ENCODE measurements at regions not wholly inside any gene's neighbourhood (a gene's known extent, or its start where the extent isn't known, plus 50 kb on each side); places are given as distances from the start of the nearest gene placed in this dataset.

DNA sequence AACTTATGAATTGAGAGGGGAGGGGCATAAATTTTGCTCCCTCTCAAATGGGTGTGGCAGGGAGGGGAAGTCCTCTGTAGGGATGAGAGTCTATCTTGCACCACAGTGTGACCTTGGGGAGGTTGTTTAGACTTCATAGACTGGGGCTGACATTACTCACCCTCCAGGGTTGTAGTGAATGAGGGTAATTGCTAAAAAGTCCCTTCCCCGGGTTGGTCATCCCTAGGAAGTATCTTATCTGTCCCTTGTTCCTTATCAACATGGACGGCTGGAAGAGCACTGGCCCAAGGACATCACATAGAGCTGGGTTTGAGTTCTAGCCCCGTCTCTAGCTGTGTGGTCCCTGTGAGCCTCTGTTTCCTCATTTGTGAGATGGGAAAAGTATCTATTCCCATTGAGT is 52.4 kb upstream of the SLC2A1 start:
- no peaks in the 10 kb centered on the region for H3K79me2 ChIP-seq

DNA sequence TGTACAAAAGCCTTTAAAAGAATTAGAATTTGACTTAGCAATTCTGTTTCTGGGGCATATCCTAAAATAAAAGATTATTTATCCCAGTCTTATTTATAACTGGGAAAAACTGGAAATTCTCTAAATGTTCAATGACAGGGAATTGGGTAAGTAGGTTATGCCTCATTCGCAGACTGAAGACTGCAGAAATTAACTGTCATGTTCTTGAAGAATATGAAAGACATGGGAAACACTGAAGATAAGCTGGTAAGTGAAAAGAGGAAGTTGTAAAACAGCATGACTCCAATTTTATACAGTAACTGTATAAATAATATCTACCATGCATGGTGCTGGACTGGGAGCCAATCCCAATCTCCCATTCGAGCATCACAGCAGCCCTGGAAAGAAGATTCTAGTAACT is 50.6 kb upstream of the SLC2A1 start:
- Histone ChIP-seq H3K4me2 (ENCODE audit: low read length) (no peak overlapping the region), H3K36me3 (ENCODE audit: control insufficient read depth, insufficient read depth, low read length) (no peaks in the 10 kb centered on the region), H3K9ac (no peak overlapping the region), H2AFZ (no peak overlapping the region), H3K4me1 (peaks cover 4% of the 10 kb centered on the region), H3K27ac (no peak overlapping the region), H3K79me2 (no peaks in the 10 kb centered on the region), H3K27me3 (ENCODE audit: control insufficient read depth, insufficient read depth, low read length) (no peaks in the 10 kb centered on the region), H3K4me3 (ENCODE audit: low read depth, low read length) (no peak overlapping the region), H3K9me3 (ENCODE audit: control insufficient read depth, low read length) (no peaks in the 10 kb centered on the region)
- TF ChIP-seq CTCF (IDR thresholded peaks at IDR 0.05): no peak

More for the DNA sequence above, 52.4 kb upstream of the SLC2A1 start:
- H2AFZ ChIP-seq: no peak overlapping the region
- no peaks in the 10 kb centered on the region for H3K27me3 ChIP-seq (ENCODE audit: control insufficient read depth, insufficient read depth, low read length)
- H3K4me1 ChIP-seq: peaks cover 2% of the 10 kb centered on the region
- no peak overlapping the region for H3K27ac ChIP-seq
- no peaks in the 10 kb centered on the region for H3K36me3 ChIP-seq (ENCODE audit: control insufficient read depth, insufficient read depth, low read length)
- no peaks in the 10 kb centered on the region for H3K9me3 ChIP-seq (ENCODE audit: control insufficient read depth, low read length)
- H3K4me3 ChIP-seq (ENCODE audit: low read depth, low read length): no peak overlapping the region
- TF ChIP-seq CTCF (IDR thresholded peaks at IDR 0.05): no peak
- no peak overlapping the region for H3K4me2 ChIP-seq (ENCODE audit: low read length)
- no peak overlapping the region for H3K9ac ChIP-seq

DNA sequence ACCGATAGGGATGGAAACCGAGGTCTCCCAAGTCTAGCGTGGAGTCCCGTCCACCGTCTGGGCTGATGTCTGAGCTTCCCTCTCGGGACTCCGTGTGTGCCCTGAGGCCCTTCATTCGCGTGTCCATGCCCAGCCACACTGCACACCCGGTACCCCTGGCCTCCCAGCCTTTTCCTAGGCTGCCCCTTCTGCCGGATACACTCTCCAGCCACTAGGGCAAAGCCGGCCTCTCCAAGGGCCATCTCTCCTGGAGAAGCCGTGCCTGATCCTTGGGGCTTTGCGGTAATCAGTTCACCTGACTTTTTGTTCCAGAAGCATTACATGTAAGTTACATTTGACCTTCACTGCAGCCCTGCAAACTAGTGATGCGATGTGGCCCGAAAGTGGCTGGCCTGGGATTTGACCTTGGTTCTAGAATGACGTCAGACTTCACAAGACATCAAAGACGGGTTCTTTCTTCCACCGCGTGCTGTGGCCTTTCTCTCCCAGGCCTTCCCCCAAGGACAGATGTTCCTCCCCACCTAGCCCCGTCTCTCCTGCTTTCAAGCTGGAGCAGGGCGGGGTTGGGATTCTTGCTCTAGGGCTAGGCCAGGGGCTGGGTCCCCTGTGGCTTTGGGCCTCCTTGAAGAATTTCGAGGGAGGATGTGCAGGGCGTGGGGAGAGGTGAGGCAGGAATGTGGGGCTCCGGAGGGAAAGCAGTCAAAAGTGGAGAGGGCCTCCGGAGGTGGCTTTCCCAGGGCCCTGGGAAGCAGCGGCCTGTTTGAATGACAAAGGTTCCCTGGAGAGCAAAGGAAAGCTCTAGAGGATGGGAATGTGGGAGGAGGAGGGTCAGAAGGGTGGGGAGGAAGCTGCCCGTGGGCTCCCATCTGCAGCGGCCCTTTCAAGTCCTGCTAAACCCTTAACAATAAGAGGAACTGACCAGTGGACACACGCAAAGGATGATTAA is 49.7 kb upstream of the SLC2A1 start:
- no peaks in the 10 kb centered on the region for H3K9me3 ChIP-seq (ENCODE audit: control insufficient read depth, low read length)
- no peak overlapping the region for H3K4me2 ChIP-seq (ENCODE audit: low read length)
- H3K36me3 ChIP-seq (ENCODE audit: control insufficient read depth, insufficient read depth, low read length): no peaks in the 10 kb centered on the region
- no peak overlapping the region for H3K4me3 ChIP-seq (ENCODE audit: low read depth, low read length)
- H3K79me2 ChIP-seq: no peaks in the 10 kb centered on the region
- no peak overlapping the region for H3K27ac ChIP-seq
- peaks cover 4% of the 10 kb centered on the region for H3K4me1 ChIP-seq
- TF ChIP-seq CTCF (IDR thresholded peaks at IDR 0.05): no peak
- no peak overlapping the region for H2AFZ ChIP-seq
- no peak overlapping the region for H3K9ac ChIP-seq
- H3K27me3 ChIP-seq (ENCODE audit: control insufficient read depth, insufficient read depth, low read length): no peaks in the 10 kb centered on the region

Data from parathyroid adenoma (tissue), 2 donors.